GM12875 (cell line): ENCODE measurements at regions not wholly inside any gene's neighbourhood (a gene's known extent, or its start where the extent isn't known, plus 50 kb on each side); places are given as distances from the start of the nearest gene placed in this dataset.
"Not testable (repeated sequence)": the region's sequence is repeated elsewhere in the genome, so short reads cannot be mapped to it uniquely, and the experiment has no call there.

Source experiments
- H3K4me3 ChIP-seq: one replicate; pipeline ENCODE4 v1.5.1; 2011; ENCODE audit warnings: low read depth, low read length, control low read depth
- CTCF ChIP-seq: IDR thresholded peaks from 2 replicates; pipeline ENCODE4 v1.5.1; 2011; ENCODE audit warnings: low read depth, mild to moderate bottlenecking, control low read depth, inconsistent platforms, low read length, moderate library complexity, borderline replicate concordance; ENCODE audit not compliant: insufficient read depth

DNA sequence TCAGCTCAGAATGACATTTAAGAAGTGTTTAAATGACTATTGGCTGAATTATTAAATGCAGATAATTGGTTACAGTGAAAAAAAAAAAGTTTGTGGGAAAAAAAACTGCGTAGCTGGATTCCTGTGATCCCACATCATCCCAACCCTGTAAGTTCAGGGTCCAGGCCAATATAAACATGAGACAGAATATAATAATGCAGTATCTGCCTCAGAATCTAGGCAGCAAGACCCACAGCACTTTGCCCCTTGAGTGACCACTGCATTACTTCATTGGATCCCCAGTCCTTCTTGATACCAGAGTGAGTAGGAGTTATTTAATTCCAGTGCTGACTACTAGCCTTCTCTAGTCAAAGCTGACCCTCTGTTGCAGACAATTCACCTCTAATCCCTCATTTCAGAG is 272.6 kb downstream of the CCER1 start:
- TF ChIP-seq CTCF, result no peak
- H3K4me3 ChIP-seq, result no peak overlapping the region

DNA sequence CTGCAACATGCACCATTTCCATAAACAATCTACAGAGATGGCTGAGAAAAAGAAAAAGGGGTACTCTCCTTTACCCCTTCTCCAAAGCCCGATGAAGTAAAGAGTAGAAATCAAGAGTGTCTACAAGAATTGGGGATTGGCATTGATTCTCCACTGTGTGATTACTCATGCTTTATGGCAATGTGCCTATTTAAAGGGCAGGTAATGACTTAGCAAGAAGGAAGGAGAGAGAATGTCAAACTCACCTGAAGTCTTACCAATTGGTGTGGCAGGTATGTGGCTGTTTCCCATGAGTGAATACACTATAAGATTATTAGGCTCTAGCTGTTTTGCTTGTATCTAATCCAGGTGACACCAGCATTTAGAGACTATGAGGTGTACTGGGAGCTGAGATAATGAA is 275.3 kb downstream of the CCER1 start:
- no peak overlapping the region for H3K4me3 ChIP-seq
- no peak for TF ChIP-seq CTCF

DNA sequence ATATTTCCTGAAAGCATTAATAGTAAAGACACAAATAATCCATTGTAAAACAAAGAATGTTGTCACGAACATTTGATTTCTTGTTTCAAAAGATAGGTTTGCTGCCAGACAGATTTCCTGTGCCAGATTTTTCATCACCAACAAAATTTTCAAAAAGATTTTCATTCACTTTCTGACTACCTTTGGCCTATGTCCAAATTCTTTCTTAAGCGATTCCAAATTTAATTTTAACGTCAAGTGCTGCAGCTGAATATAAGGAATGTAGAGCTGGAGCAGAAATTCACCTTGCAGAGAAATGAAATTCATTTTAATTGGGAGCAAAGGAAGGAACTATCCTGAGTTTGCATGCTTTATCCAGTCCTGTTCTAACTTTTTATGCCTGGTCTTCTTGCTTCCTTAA is 277.4 kb downstream of the CCER1 start:
- H3K4me3 ChIP-seq, result no peak overlapping the region
- no peak for TF ChIP-seq CTCF

GRCh38 chr12:90677055-90677454 is 277.9 kb downstream of the CCER1 start:
- H3K4me3 ChIP-seq, result no peak overlapping the region
- TF ChIP-seq CTCF, result no peak

GRCh38 chr12:90675106-90675505 is 279.9 kb downstream of the CCER1 start:
- no peak for TF ChIP-seq CTCF
- H3K4me3 ChIP-seq, result no peak overlapping the region

DNA sequence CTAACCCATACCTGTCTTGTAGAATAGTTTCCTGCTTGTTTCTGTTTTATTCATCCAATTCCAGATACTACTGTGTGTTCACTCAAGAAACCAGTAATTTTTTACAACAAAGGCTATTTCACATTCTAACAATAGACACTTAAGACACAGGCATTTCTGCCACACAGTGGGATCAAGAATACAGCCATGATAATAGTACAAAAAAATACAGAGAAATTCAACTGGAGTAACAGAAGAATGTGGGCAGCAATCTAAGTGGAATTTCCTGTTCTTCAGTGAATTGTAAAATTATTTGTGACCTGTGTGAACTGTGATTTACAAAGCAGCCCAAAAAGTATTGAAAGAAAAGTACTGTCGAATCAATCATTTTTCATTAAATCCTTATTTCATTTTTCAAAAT is 282.9 kb downstream of the CCER1 start:
- no peak for TF ChIP-seq CTCF
- H3K4me3 ChIP-seq, result no peak overlapping the region

- H3K4me3 ChIP-seq, result not testable (repeated sequence)
Measured at GRCh38 chr12:90663949-90664348, 291.0 kb downstream of the CCER1 start.

- TF ChIP-seq CTCF, result no peak
- H3K4me3 ChIP-seq, result no peak overlapping the region
Measured at GRCh38 chr12:90659060-90659459, 295.9 kb downstream of the CCER1 start.
